Fibroblast of skin of left biceps (primary cell): ENCODE measurements at regions not wholly inside any gene's neighbourhood (a gene's known extent, or its start where the extent isn't known, plus 50 kb on each side); places are given as distances from the start of the nearest gene placed in this dataset.
"Not testable (repeated sequence)": the region's sequence is repeated elsewhere in the genome, so short reads cannot be mapped to it uniquely, and the experiment has no call there.

Source experiments
- DNase-seq, 2 experiments: peaks; one replicate each; pipeline ENCODE4 v3.0.0-alpha.2; 2013; ENCODE audit warnings: low read depth in 2 of 2

DNA sequence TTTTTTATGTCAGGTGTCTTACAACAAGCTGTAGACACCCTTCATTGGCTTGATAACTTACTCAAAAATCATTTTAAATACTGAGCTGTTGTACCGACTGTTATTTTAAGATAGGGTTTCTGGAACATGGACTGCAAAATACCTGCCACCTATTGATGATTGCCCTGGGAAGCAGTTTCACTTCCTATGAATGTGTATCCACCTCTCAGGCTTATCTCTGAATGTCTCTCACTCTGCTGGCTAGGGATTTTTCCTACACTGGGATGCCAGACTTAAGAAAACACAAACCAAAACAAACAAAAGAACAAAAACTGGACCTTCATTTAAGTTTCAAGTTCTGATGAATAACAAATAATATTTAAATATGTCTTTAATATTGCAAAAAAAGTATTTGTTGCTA, 663.7 kb downstream of the EFNB2 start:
- no peak for DNase-seq

- DNase-seq = no peak
Measured at GRCh38 chr13:105871326-105871725, 664.1 kb downstream of the EFNB2 start.

DNA sequence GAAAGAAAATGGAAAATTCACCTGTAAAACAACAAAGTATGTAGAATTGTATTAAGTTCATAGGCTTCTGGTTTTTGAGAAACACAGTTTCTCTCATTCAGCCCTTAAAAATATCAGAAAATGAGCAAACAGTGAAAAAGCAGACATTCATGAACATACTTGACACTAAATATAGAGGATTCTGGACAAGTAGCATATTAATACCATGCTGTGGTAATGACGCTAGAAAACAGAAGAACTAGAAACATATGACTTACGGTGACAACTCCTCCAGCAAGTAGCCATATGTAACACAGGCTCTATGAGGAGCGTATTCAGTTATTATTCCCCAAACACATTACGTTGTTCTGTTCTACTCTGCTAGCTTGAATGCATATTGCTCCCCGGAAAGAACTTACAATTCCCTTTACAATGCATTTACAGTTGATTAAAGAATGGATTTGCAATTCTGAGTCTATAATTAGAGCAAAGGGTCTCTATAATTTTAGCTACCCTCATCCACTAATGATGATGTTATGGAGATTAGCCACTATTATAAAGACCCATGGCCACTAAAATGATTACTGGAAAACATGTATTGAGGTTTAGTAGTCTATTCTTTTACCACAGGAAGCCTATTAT, 672.1 kb downstream of the EFNB2 start:
- no peak for DNase-seq

DNA sequence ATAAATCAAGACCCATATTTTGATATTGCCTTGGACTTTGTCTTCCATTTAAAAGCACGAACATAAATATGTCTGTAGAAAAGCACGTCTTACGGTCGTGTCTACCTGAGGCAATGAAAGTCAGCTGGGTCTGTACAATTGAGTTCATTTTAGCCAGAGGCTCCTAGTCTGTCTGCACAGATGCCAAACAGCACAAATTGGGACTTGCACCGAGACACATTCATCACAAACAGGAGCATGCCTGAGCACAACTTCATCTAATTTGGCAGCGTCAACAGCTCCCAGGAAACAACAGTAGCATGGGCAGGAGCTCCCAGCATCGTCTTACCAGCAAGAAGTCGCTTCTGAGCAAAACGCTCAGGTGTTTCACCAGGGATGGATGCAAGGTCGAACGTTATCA, 687.0 kb downstream of the EFNB2 start:
- DNase-seq = no peak

GRCh38 chr13:105847527-105848291, 687.8 kb downstream of the EFNB2 start:
- peak in 1 of 2 experiments; percentile 12 for DNase-seq

GRCh38 chr13:105846923-105847322, 688.5 kb downstream of the EFNB2 start:
- DNase-seq = no peak

GRCh38 chr13:105841286-105841685, 694.2 kb downstream of the EFNB2 start:
- no peak for DNase-seq

- DNase-seq = no peak
Measured at GRCh38 chr13:105838231-105838630, 697.2 kb downstream of the EFNB2 start.

DNA sequence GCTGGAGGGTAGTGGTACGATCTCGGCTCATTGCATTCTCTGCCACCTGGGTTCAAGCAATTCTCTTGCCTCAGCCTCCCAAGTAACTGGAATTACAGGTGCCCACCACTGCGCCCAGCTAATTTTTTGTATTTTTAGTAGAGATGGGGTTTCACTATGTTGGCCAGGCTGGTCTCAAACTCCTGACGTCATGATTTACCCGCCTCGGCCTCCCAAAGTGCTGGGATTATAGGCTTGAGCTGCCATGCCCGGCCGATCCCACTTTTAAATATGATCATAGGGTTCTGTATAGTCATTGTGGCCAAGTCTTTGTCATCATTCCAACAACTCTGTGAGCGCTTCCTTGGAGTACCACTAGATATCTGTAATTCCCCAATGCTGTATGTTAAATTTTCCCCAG, 698.2 kb downstream of the EFNB2 start:
- not testable (repeated sequence) for DNase-seq

- no peak for DNase-seq
Measured at GRCh38 chr13:105830821-105831220, 704.6 kb downstream of the EFNB2 start.

GRCh38 chr13:105827111-105827809, 708.2 kb downstream of the EFNB2 start:
- DNase-seq = no peak

DNA sequence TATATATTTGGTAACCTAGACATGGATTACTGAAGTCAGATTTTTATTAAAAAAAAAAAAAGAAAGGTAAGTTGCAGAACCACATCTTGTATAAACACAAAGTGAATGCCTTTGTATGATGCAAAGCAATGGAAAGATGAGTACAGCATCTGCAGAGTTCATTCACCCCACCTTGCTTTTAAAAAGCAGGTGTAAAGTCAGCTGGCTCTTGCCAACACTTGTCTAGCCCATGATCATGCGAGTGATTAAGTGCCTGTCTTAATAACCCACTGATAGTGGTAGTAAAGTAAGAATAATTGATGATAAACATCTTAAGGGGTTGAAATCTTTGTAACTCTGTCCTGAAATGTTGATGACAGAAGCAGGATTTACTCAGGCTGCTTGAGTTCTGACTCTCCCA, 710.4 kb downstream of the EFNB2 start:
- DNase-seq = no peak

GRCh38 chr13:105821337-105821736, 714.1 kb downstream of the EFNB2 start:
- no peak for DNase-seq

DNA sequence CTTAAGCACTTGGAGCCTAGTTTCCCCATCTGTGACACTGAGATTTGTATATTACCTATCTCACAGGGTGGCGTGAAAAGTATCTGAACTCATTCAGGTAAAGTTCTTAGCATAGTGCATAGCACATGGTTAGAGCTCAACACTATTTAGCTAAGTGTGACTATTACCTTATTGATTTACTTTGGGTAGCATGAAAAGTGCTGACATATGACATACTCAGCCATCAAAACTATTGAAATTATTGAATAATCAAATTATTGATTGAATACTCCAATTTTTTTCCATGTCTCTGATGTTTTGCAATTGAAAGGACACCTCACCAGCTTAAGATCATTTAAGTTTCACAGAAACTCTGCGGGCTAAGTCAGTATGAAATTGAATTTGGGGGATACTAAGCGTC, 715.0 kb downstream of the EFNB2 start:
- DNase-seq = no peak

- DNase-seq = no peak
Measured at GRCh38 chr13:105817498-105817897, 718.0 kb downstream of the EFNB2 start.

DNA sequence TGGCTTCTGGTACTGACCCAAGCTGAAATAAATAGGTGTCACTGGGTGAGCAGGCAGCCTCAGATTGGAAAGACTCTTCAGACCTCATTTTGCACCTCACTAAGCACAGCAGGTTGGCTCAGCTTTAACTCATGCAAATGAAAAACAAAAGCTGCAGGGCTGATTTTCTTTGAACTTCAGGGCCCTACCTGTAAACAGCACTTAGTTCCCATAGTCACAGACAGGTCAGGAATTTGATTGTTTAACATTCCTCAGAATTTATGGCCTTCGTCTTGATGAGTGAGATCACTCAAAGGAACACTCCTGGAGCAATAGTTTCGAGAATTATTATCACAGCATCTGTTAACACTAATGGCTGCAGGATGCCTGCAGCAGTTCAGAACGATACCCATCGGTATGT, 718.5 kb downstream of the EFNB2 start:
- no peak for DNase-seq

GRCh38 chr13:105814902-105815250, 720.6 kb downstream of the EFNB2 start:
- DNase-seq = no peak

DNA sequence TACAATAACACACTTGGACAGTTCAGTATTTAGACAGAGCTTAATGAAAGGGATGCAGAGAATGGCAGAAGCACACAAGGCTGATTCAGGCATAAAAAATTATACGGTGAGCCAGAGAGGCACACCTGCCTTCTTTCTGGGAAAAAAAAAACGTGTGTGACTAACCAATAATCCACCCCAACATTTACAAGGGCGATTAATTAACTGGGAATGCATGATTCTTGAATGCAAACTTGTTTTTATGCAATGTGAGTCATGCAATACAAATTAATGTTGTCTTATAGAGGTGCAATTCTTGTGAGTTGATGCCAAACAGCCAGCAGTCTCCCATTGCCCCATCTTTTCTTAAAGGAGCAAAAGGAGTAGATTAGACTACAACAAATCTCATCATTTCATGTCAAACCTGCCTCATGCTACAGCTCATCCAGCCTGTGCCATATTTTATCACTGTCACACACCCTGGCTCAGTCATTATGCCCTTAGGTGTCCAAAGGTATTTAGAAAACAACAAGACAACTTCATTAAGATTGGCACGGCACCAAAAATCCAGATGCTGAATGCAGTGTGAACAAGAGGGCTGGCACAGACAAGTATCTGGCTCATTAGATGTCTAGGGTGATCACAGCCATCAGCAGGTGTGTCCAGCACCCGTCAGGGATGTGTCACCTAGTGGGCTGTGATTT, 721.1 kb downstream of the EFNB2 start:
- DNase-seq = no peak

DNA sequence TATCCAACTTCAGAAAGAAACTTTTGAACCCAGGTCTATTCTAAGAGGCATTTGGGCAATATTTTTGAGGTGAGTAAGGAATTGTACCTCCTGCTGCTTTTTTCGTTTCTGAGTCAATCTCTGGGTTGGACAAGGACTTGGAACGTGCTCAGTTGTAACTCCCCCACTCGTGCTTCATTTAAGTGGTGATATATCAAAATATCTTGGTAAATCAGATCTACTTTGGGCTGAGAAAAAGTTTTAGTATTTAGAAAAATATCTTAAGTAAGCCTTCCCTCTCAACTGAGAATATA, 728.9 kb downstream of the EFNB2 start:
- no peak for DNase-seq

DNA sequence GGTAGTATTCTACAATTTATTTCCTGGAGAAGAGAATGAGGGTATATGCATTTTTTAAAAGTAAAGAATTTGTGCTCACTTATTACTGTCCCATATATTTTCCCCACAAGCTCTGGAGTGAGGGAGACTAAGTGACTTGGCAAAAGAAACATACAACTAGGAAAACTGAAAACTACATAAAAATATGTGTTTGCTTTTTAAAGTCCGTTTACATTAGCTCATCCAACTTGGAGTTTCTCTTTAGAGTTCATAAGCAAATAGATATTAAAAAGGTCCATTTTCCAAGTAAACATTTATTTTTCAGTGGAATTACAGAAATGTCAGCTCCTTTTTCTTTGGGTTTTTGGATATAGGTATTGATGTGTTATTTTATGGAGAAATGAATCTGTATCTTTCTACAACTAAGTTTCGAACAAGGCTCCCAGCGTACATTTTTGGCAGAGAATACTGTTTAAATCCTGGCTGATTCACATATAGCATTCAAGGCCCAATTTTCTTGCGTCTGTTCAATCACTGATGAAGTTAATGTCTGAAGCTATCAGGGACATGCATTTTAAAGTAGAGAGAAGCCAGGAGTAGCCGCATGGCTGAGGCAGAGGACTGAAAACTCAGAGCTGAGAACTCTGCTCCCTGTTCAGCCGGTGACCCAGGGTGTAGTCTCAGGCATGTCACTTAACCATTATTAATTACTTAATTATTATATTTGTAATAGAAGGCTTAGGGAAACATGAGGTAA, 729.4 kb downstream of the EFNB2 start:
- DNase-seq = no peak

DNA sequence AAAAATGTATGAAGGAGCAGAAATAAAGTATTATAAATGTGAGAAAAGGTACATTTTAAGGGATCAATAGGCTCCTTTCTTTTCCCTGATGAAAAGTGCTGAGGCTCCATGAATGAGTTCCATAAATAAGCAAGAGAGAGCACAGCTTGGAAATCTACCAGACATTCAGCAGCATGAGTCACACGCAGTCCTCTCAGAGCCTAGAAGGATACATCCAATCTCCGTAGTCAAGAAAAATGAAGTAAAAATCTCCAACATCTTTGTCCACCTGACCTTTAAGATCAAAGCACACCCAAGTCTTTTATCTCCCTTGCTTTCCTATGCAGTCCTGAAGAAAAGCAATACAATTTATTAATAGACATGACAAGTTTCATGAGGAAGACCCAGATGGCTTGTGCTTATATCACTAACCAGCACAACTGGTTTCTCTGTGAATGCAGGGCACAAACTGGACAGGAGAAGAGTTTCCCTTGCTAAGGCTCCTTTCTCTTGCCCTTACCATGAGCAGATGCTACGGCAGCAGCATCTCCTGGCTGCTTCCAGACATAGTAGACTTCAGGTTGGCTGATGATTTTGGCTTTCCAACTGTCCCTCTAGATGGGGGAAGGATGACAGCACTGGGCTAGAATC, 730.8 kb downstream of the EFNB2 start:
- DNase-seq = peak; percentile 18 to 20

DNA sequence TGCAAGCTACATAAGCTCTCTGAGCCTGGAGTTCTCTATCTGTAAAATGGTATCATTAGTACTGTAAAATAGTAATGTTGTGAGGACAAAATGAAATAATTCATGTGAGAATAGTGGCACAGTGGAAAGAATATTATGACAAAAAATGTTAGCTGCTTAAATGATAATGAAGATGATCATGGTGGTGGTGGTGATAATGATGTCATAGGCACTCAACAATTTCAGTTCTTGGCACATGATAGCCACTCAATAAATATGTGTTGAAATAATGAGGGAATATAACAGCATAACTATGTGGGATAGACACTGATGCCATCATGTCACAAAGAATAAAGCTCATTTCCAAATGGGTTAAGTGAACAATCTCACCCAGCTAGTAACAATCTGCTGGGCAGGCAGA, 736.3 kb downstream of the EFNB2 start:
- DNase-seq = no peak
